ENCODE measurements at regions not wholly inside any gene's neighbourhood (a gene's known extent, or its start where the extent isn't known, plus 50 kb on each side); places are given as distances from the start of the nearest gene placed in this dataset.

GRCh38 chr2:105943977-105944376, 199.3 kb downstream of the NCK2 start:
- 93% methylated on average over 14 of the region's 20 CpGs for WGBS (ENCODE audit: insufficient coverage, low coverage, low lambda C conversion rate, missing lambda C conversion rate)
- Histone ChIP-seq H3K27ac (no peak overlapping the region), H3K4me1 (no peaks in the 10 kb centered on the region), H3K4me3 (no peak overlapping the region), H3K36me3 (no peaks in the 10 kb centered on the region), H3K27me3 (no peaks in the 10 kb centered on the region), H3K9me3 (no peaks in the 10 kb centered on the region)
- TF ChIP-seq POLR2A (IDR thresholded peaks at IDR 0.05) (no peak), CTCF (IDR thresholded peaks at IDR 0.05) (no peak)
- intact Hi-C loops (cut with DNase I), result no loop called here
- ATAC-seq, result no peak
- DNase-seq, result no peak
